DND-41 (cell line): ENCODE measurements at regions not wholly inside any gene's neighbourhood (a gene's known extent, or its start where the extent isn't known, plus 50 kb on each side); places are given as distances from the start of the nearest gene placed in this dataset.

Source experiments
- EZH2 ChIP-seq: IDR thresholded peaks from 3 replicates; pipeline ENCODE4 v1.6.1; 2012; ENCODE audit warnings: borderline replicate concordance, low read depth, mild to moderate bottlenecking, moderate library complexity, low read length, inconsistent platforms; ENCODE audit not compliant: severe bottlenecking
- TF ChIP-seq, protein P1 (sequence below): IDR thresholded peaks from 2 replicates; pipeline ENCODE4 v1.5.1; 2012; ENCODE audit warnings: borderline replicate concordance, low read length, moderate library complexity, mild to moderate bottlenecking; ENCODE audit not compliant: poor library complexity, severe bottlenecking; ENCODE audit errors: extremely low read depth

DNA sequence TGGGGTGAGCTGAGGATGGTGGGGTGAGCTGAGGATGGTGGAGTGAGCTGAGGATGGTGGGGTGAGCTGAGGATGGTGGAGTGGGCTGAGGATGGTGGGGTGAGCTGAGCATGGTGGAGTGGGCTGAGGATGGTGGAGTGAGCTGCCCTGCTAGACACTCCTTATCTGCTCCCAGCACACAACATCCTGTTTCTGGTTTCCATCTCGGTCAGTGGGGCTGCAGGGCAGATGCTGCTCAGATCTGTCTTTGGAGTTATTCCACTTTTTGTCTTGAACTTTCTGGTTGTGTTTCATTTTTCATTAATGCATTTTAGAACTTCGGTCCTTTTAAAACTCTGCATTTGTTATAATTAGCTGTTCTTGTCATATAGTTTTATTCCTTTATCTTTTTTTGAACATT, 67.9 kb upstream of the ANTXRL start:
- TF ChIP-seq, protein P1, sequence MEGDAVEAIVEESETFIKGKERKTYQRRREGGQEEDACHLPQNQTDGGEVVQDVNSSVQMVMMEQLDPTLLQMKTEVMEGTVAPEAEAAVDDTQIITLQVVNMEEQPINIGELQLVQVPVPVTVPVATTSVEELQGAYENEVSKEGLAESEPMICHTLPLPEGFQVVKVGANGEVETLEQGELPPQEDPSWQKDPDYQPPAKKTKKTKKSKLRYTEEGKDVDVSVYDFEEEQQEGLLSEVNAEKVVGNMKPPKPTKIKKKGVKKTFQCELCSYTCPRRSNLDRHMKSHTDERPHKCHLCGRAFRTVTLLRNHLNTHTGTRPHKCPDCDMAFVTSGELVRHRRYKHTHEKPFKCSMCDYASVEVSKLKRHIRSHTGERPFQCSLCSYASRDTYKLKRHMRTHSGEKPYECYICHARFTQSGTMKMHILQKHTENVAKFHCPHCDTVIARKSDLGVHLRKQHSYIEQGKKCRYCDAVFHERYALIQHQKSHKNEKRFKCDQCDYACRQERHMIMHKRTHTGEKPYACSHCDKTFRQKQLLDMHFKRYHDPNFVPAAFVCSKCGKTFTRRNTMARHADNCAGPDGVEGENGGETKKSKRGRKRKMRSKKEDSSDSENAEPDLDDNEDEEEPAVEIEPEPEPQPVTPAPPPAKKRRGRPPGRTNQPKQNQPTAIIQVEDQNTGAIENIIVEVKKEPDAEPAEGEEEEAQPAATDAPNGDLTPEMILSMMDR, result no peak
- TF ChIP-seq EZH2, result no peak
